ENCODE measurements at regions not wholly inside any gene's neighbourhood (a gene's known extent, or its start where the extent isn't known, plus 50 kb on each side); places are given as distances from the start of the nearest gene placed in this dataset.

- DNase-seq = no peak
These were observed 206.9 kb downstream of the NSUN3 start for GRCh38 chr3:94269763-94270162.

- no peak for DNase-seq
These were observed 209.2 kb downstream of the NSUN3 start for GRCh38 chr3:94272016-94272415.

- no peak for DNase-seq
These were observed 218.1 kb downstream of the NSUN3 start for GRCh38 chr3:94280958-94281357.

GRCh38 chr3:94285872-94286271 lies 223.0 kb downstream of the NSUN3 start:
- peak; percentile 6 to 58 for DNase-seq

GRCh38 chr3:94291686-94292085 lies 228.8 kb downstream of the NSUN3 start:
- DNase-seq = no peak

GRCh38 chr3:94292151-94292550 lies 229.3 kb downstream of the NSUN3 start:
- DNase-seq = no peak

- no peak for DNase-seq
These were observed 230.9 kb downstream of the NSUN3 start for GRCh38 chr3:94293793-94294195.

- no peak for DNase-seq
These were observed 231.9 kb downstream of the NSUN3 start for GRCh38 chr3:94294806-94295205.

GRCh38 chr3:94299716-94300115 lies 236.9 kb downstream of the NSUN3 start:
- no peak for DNase-seq

GRCh38 chr3:94301366-94301765 lies 238.5 kb downstream of the NSUN3 start:
- no peak for DNase-seq

GRCh38 chr3:94303266-94303665 lies 240.4 kb downstream of the NSUN3 start:
- DNase-seq = no peak

- DNase-seq = peak in 1 of 2 experiments; percentile 1
These were observed 241.0 kb downstream of the NSUN3 start for GRCh38 chr3:94303897-94304296.

GRCh38 chr3:94304954-94305353 lies 242.1 kb downstream of the NSUN3 start:
- DNase-seq = no peak

GRCh38 chr3:94305835-94306611 lies 243.2 kb downstream of the NSUN3 start:
- DNase-seq = no peak

- no peak for DNase-seq
These were observed 244.7 kb downstream of the NSUN3 start for GRCh38 chr3:94307588-94307987.

- DNase-seq = no peak
These were observed 245.9 kb downstream of the NSUN3 start for GRCh38 chr3:94308767-94309166.

GRCh38 chr3:94310341-94311135 lies 247.7 kb downstream of the NSUN3 start:
- no peak for DNase-seq

GRCh38 chr3:94311651-94312050 lies 248.8 kb downstream of the NSUN3 start:
- DNase-seq = no peak

GRCh38 chr3:94314218-94314883 lies 251.5 kb downstream of the NSUN3 start:
- no peak for DNase-seq

GRCh38 chr3:94317017-94317416 lies 254.2 kb downstream of the NSUN3 start:
- no peak for DNase-seq

- no peak for DNase-seq
These were observed 260.7 kb downstream of the NSUN3 start for GRCh38 chr3:94323596-94323995.

GRCh38 chr3:94331831-94332230 lies 269.0 kb downstream of the NSUN3 start:
- DNase-seq = no peak

- peak; percentile 18 to 54 for DNase-seq
These were observed 273.3 kb downstream of the NSUN3 start for GRCh38 chr3:94336046-94336753.
